ENCODE measurements at regions not wholly inside any gene's neighbourhood (a gene's known extent, or its start where the extent isn't known, plus 50 kb on each side); places are given as distances from the start of the nearest gene placed in this dataset.

DNA sequence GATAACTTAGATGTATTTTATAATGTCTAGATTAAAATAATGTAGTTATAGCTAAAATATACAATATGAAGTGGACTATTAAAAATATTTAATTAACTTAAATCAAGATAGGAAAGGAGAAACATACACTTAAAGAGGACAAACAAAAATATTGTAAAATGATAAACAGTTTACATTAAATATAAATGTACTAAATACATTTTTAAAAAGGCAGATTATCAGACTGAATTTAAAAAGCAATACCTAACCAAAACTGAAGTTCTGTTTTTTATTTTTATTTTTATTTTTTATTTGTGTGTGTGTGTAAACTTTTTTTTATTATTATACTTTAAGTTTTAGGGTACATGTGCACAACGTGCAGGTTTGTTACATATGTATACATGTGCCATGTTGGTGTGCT is 811.6 kb upstream of the INTU start:
- no peaks in the 10 kb centered on the region for H3K9me3 Mint-ChIP-seq
- no peaks in the 10 kb centered on the region for H3K36me3 Mint-ChIP-seq (ENCODE audit: low read depth)
- H3K27ac Mint-ChIP-seq, result no peak overlapping the region
- intact Hi-C loops (cut with micrococcal nuclease), result no loop called here
- no peaks in the 10 kb centered on the region for H3K27me3 Mint-ChIP-seq
- H3K4me3 Mint-ChIP-seq, result no peak overlapping the region
- no peaks in the 10 kb centered on the region for H3K4me1 Mint-ChIP-seq
- no peak for DNase-seq

DNA sequence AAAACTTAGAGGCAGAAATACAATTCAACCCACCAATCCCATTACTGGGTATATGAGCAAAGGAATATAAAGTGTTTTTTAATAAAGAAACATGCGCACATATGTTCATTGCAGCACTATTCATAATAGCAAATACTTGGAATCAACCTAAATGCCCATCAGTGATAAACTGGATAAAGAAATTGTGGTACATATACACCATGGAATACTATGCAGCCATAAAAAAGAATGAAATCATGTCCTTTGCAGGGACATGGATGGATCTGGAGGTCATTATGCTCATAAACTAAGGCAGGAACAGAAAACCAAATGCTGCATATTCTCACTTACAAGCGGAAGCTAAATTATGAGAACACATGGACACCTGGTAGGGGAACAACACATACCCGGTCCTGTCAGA is 807.7 kb upstream of the INTU start:
- Mint-ChIP-seq H3K9me3 (peaks cover 3% of the 10 kb centered on the region), H3K27ac (no peak overlapping the region), H3K27me3 (no peaks in the 10 kb centered on the region), H3K4me1 (no peaks in the 10 kb centered on the region), H3K36me3 (ENCODE audit: low read depth) (no peaks in the 10 kb centered on the region), H3K4me3 (no peak overlapping the region)
- no peak for DNase-seq
- intact Hi-C loops (cut with micrococcal nuclease), result no loop called here

DNA sequence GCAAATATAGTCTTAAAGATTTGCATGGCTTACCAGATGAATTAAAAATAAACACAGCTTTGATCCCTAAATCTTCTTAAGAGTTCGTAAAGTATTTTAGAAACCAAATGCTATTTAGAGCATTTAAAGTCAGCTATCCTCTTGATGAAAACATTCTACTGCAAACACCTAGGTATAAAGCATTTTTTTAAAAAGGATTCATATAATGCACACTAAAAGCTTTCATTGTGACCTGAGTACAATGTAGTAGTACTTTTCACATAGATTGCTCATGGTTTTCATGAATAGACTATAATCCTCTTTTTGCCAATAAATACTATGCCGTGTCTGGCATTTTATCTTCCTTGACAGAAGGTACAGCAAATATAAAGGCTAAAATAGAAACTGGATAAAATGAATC is 805.1 kb upstream of the INTU start:
- Mint-ChIP-seq H3K4me3 (no peak overlapping the region), H3K27ac (no peak overlapping the region), H3K36me3 (ENCODE audit: low read depth) (no peaks in the 10 kb centered on the region), H3K4me1 (no peaks in the 10 kb centered on the region), H3K9me3 (peaks cover 13% of the 10 kb centered on the region), H3K27me3 (no peaks in the 10 kb centered on the region)
- DNase-seq, result no peak
- intact Hi-C loops (cut with micrococcal nuclease), result no loop called here

DNA sequence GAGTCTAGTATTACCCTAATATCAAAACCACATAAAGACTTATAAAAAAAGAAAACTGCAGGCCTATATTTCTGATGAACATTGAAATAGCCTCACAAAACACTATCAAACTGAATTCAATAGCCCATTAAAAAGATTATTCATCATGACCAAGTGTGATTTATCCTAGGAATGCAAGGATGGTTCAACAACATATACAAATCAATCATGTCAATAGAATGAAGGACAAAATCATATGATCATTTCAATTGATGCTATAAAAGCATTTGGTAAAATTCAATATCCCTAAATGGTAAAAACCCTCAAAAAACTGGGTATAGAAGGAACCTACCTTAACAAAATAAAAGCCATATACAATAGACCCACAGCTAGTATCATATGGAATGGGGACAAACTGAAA is 797.9 kb upstream of the INTU start:
- no peak overlapping the region for H3K27ac Mint-ChIP-seq
- no peak overlapping the region for H3K4me3 Mint-ChIP-seq
- H3K36me3 Mint-ChIP-seq (ENCODE audit: low read depth), result no peaks in the 10 kb centered on the region
- no peak for DNase-seq
- intact Hi-C loops (cut with micrococcal nuclease), result no loop called here
- no peaks in the 10 kb centered on the region for H3K4me1 Mint-ChIP-seq
- H3K9me3 Mint-ChIP-seq, result peaks cover 15% of the 10 kb centered on the region
- no peaks in the 10 kb centered on the region for H3K27me3 Mint-ChIP-seq

DNA sequence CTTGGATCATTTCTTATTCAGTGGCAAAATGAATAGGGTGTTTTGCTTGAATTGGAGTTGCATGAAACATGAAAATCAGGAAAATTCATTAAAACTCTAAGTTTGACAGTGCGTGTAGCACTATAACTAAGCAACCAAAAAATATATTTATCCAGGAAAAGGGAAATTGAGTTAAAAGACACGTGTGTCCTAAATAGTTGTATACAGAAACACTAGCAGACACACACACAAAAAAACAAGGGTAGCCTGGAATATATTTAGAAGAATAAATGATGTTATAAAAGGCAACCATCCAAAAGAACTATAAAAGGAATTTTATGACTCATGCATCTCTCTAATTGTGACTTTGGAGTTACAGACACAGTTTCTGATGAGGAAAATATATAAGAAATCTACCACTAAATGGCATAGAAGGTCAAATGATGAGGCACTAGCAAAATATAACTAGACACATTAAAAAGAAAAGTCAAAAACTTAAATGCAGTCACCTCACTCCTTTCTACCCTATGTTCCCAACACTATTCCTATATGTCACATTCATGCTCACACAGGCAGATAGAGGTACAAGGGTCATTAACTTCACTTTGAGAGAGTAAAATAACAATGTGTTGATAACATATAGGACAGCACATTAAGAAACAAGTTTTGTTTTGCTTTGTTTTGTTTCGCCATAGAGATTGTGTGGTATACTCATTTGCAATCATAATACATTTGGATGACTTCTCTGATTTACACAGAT is 793.6 kb upstream of the INTU start:
- no peak for DNase-seq
- no peak overlapping the region for H3K27ac Mint-ChIP-seq
- H3K4me3 Mint-ChIP-seq, result no peak overlapping the region
- no peaks in the 10 kb centered on the region for H3K4me1 Mint-ChIP-seq
- intact Hi-C loops (cut with micrococcal nuclease), result no loop called here
- no peaks in the 10 kb centered on the region for H3K27me3 Mint-ChIP-seq
- H3K36me3 Mint-ChIP-seq (ENCODE audit: low read depth), result no peaks in the 10 kb centered on the region
- H3K9me3 Mint-ChIP-seq, result peaks cover 3% of the 10 kb centered on the region

DNA sequence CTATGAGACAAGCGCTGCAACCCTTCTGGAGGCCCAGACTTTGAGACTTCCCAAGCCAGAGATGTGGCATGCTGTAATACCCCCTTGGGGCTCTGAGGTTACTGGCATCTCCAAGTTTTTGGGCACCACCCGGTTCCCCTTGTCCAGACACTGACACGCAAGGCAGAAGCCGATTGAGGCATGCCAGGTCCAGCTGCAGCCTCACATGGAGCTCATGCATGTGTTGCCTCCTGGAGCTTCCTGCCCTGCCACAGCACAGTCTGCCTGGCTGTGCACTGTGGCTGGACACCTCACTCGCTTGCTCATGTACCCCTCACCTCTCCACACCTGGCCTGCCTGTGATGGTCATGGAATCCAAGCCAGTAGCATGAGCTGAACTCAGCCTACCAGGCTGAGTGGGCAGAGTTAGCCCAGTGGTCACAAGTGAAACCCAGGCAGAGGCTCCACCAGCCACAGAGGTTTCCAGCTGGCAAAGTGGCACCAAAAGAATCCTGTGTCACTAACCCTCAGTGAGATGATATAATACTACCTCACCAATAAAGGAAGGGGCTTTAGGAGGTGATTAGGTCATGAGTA is 789.2 kb upstream of the INTU start:
- DNase-seq, result no peak
- Mint-ChIP-seq H3K9me3 (peaks cover 4% of the 10 kb centered on the region), H3K4me1 (no peaks in the 10 kb centered on the region), H3K27ac (no peak overlapping the region), H3K27me3 (no peaks in the 10 kb centered on the region), H3K4me3 (no peak overlapping the region), H3K36me3 (ENCODE audit: low read depth) (no peaks in the 10 kb centered on the region)
- intact Hi-C loops (cut with micrococcal nuclease), result no loop called here

DNA sequence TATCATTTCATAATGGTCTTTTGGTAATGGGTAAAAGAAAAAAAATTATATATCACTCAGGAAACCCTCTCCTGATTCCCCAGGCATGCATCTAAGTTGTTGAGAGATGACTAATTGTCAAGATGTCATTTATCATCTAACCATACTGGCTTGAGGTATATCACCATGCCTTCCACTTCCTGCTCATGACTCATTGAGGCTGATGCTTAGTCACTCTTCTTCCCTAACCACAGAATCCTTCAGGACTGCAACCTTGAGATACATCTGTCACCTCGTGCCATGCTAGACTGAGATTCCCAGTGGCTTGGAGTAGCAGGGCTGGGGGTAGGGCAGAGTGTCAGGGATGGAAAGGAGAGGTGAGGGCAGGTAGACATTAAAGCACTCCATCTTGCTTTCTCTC is 782.5 kb upstream of the INTU start:
- no peaks in the 10 kb centered on the region for H3K36me3 Mint-ChIP-seq (ENCODE audit: low read depth)
- no peak overlapping the region for H3K27ac Mint-ChIP-seq
- DNase-seq, result no peak
- H3K4me1 Mint-ChIP-seq, result no peaks in the 10 kb centered on the region
- peaks cover 6% of the 10 kb centered on the region for H3K9me3 Mint-ChIP-seq
- H3K4me3 Mint-ChIP-seq, result no peak overlapping the region
- intact Hi-C loops (cut with micrococcal nuclease), result no loop called here
- no peaks in the 10 kb centered on the region for H3K27me3 Mint-ChIP-seq

DNA sequence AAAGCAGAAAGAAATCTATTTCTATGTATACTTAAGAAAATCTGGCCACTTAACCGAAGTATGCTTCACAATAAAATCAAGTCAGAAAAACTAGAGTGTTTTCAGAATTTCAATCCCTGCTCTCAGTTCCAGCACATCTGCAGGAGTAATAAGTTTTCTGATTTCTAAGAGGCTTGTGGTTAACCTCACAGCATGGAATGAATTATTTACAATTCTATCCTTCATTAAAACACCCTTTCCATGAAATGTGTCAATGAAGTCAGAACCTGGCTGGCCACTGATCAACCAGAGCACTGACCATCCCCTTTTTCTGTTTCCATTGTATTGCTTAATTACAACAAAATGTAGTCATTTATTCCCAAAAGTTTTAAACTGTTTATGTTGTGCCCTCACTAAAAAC is 781.4 kb upstream of the INTU start:
- Mint-ChIP-seq H3K9me3 (peaks cover 6% of the 10 kb centered on the region), H3K27me3 (no peaks in the 10 kb centered on the region), H3K4me1 (no peaks in the 10 kb centered on the region), H3K36me3 (ENCODE audit: low read depth) (no peaks in the 10 kb centered on the region), H3K4me3 (no peak overlapping the region), H3K27ac (no peak overlapping the region)
- DNase-seq, result no peak
- intact Hi-C loops (cut with micrococcal nuclease), result no loop called here

DNA sequence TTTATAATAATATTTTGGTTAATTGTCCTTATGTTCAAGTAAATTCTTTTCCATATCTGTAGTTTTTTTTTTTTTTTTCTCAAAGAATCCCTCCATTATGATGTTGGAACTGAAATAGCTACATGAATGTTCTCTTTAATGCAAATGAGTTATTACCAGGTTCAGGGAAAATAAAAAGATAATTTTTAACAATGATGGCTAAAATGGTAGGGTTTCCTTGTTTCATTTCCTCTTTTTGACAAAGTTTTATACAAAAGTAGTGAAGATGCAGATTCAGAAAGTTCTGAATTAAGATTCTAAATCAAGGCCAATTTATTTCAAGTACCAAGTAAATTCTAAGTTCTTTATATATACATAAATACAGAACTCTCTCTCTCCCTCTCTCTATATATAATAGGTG is 779.0 kb upstream of the INTU start:
- intact Hi-C loops (cut with micrococcal nuclease), result no loop called here
- Mint-ChIP-seq H3K4me1 (no peaks in the 10 kb centered on the region), H3K36me3 (ENCODE audit: low read depth) (no peaks in the 10 kb centered on the region), H3K4me3 (no peak overlapping the region), H3K27ac (no peak overlapping the region), H3K27me3 (no peaks in the 10 kb centered on the region), H3K9me3 (peaks cover 6% of the 10 kb centered on the region)
- no peak for DNase-seq

DNA sequence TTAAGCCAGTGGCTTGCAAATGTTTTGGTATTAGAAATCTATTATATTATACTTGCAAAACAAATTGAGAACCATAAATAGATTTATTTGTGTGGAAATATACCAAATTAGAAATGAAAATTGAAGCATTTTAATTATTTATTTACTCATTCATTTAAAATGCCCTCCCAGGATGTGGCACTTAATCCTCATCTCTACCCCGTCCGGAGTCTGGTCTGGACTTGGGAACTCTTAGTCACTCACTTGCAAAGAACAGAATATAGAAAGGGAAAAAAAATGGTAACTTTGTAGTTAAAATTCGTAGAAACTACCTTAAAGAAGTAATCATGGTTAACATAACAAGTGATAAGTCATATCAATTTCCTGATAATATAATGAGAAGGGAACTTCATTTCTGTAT is 775.9 kb upstream of the INTU start:
- intact Hi-C loops (cut with micrococcal nuclease), result no loop called here

DNA sequence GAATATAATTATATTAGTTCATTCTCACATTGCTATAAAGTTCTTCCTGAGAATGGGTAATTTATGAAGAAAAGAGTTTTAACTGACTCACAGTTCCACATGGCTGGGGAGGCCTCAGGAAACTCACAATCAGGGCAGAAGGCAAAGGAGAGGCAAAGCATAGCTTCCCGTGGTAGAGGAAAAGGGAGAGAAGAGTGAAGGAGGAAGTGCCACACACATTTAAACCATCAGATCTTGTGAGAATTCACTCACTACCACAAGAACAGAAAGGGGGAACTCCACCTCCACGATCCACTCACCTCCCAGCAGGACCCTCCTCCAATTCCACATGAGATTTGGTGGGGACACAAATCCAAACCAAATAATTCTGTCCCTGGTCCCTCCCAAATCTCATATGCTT is 773.4 kb upstream of the INTU start:
- H3K9me3 Mint-ChIP-seq, result no peaks in the 10 kb centered on the region
- no peak for DNase-seq
- intact Hi-C loops (cut with micrococcal nuclease), result no loop called here
- no peaks in the 10 kb centered on the region for H3K36me3 Mint-ChIP-seq (ENCODE audit: low read depth)
- H3K4me3 Mint-ChIP-seq, result no peak overlapping the region
- no peaks in the 10 kb centered on the region for H3K27me3 Mint-ChIP-seq
- H3K4me1 Mint-ChIP-seq, result no peaks in the 10 kb centered on the region
- no peak overlapping the region for H3K27ac Mint-ChIP-seq

More for the DNA sequence above, 775.9 kb upstream of the INTU start:
- H3K9me3 Mint-ChIP-seq, result no peaks in the 10 kb centered on the region
- H3K27me3 Mint-ChIP-seq, result no peaks in the 10 kb centered on the region
- H3K36me3 Mint-ChIP-seq (ENCODE audit: low read depth), result no peaks in the 10 kb centered on the region
- H3K27ac Mint-ChIP-seq, result no peak overlapping the region
- no peak overlapping the region for H3K4me3 Mint-ChIP-seq
- DNase-seq, result no peak
- no peaks in the 10 kb centered on the region for H3K4me1 Mint-ChIP-seq

DNA sequence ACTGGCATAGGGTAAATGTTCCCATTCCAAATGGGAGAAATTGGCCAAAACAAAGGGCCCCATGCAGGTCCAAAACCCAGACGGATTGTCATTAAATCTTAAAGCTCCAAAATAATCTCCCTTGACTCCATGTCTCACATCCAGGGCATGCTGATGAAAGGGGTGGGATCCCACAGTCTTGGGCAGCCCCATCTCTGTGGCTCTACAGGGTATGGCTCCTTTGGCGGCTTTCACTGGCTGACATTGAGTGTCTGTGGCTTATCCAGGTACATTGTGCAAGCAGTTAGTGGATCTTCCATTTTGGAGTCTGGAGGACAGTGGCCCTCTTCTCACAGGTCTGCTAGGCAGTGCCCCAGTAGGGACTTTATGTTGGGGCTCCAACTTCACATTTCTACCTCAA is 772.9 kb upstream of the INTU start:
- H3K4me1 Mint-ChIP-seq, result no peaks in the 10 kb centered on the region
- H3K27me3 Mint-ChIP-seq, result no peaks in the 10 kb centered on the region
- no peaks in the 10 kb centered on the region for H3K36me3 Mint-ChIP-seq (ENCODE audit: low read depth)
- H3K9me3 Mint-ChIP-seq, result no peaks in the 10 kb centered on the region
- H3K27ac Mint-ChIP-seq, result no peak overlapping the region
- intact Hi-C loops (cut with micrococcal nuclease), result no loop called here
- DNase-seq, result no peak
- H3K4me3 Mint-ChIP-seq, result no peak overlapping the region

DNA sequence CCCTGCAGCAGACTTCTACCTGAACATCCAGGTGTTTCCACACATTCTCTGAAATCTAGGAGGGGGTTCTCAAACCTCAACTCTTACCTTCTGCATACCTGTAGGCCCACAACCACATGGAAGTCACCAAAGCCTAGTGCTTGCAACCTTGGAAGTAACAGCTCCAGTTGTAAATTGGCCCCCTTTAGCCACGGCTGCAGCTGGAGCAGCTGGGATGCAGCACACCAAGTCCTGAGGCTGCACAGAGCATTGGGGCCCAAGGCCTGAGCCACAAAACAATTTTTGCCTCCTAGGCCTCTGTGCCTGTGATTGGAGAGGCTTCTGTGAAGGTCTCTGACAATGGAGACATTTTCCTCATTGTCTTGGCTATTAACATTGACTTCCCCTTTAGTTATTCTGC is 772.4 kb upstream of the INTU start:
- no peaks in the 10 kb centered on the region for H3K9me3 Mint-ChIP-seq
- no peaks in the 10 kb centered on the region for H3K27me3 Mint-ChIP-seq
- no peaks in the 10 kb centered on the region for H3K36me3 Mint-ChIP-seq (ENCODE audit: low read depth)
- H3K4me1 Mint-ChIP-seq, result no peaks in the 10 kb centered on the region
- no peak for DNase-seq
- intact Hi-C loops (cut with micrococcal nuclease), result no loop called here
- no peak overlapping the region for H3K27ac Mint-ChIP-seq
- H3K4me3 Mint-ChIP-seq, result no peak overlapping the region

DNA sequence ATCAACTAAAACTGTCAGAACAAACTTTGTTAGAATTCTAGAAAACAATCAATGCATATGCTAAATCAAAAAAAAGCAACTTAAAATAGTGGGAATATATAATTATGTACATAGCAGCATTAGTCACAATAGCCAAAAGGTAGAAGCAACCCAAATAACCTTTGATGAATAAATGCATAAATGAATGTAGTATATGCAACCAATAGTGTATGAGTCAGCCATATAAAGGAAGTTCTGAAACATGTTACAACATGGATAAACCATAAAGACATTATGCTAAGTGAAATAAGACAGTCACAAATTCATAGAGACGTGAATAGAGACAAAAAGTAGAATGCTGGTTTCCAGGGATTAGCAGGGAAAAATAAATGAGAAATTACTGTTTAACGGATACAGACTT is 762.8 kb upstream of the INTU start:
- H3K36me3 Mint-ChIP-seq (ENCODE audit: low read depth), result no peaks in the 10 kb centered on the region
- peaks cover 10% of the 10 kb centered on the region for H3K9me3 Mint-ChIP-seq
- no peaks in the 10 kb centered on the region for H3K4me1 Mint-ChIP-seq
- no peak overlapping the region for H3K27ac Mint-ChIP-seq
- H3K27me3 Mint-ChIP-seq, result no peaks in the 10 kb centered on the region
- intact Hi-C loops (cut with micrococcal nuclease), result no loop called here
- H3K4me3 Mint-ChIP-seq, result no peak overlapping the region
- DNase-seq, result no peak

DNA sequence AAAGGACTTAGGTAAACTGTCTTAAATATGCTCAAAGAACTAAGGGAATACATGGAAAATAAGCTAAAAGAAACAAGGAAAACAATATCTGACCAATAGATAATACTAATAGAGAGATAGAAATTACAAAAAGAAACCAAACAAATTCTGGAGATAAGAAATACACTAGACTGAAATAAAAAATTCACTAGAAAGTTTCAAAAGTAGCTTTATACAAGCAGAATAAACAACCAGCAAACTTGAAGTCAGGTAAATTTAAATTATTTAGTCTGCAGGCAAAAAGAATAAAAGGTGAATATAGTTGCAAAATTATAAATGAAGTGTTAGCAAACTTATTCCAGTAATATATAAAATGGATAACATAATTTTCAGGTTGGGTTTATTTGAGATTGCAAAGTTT is 760.9 kb upstream of the INTU start:
- DNase-seq, result no peak
- H3K4me3 Mint-ChIP-seq, result no peak overlapping the region
- peaks cover 10% of the 10 kb centered on the region for H3K9me3 Mint-ChIP-seq
- intact Hi-C loops (cut with micrococcal nuclease), result no loop called here
- H3K4me1 Mint-ChIP-seq, result no peaks in the 10 kb centered on the region
- H3K36me3 Mint-ChIP-seq (ENCODE audit: low read depth), result no peaks in the 10 kb centered on the region
- no peaks in the 10 kb centered on the region for H3K27me3 Mint-ChIP-seq
- H3K27ac Mint-ChIP-seq, result no peak overlapping the region
